Lower leg skin (tissue), 3 donors: ENCODE measurements at regions not wholly inside any gene's neighbourhood (a gene's known extent, or its start where the extent isn't known, plus 50 kb on each side); places are given as distances from the start of the nearest gene placed in this dataset.

Experiments
- CTCF ChIP-seq, 3 donors: fragments of 450-650 bp; IDR thresholded peaks; one replicate each; pipeline ENCODE4 v1.5.1; 2016; ENCODE audit warnings: antibody characterized with exemption in 3 of 3, mild to moderate bottlenecking in 3 of 3, moderate library complexity in 2 of 3
- POLR2A ChIP-seq, 2 donors: fragments of 450-650 bp; IDR thresholded peaks; one replicate each; pipeline ENCODE4 v1.6.1; 2016 to 2017; ENCODE audit warnings: antibody characterized with exemption in 2 of 2, mild to moderate bottlenecking in 1 of 2, moderate library complexity in 1 of 2

DNA sequence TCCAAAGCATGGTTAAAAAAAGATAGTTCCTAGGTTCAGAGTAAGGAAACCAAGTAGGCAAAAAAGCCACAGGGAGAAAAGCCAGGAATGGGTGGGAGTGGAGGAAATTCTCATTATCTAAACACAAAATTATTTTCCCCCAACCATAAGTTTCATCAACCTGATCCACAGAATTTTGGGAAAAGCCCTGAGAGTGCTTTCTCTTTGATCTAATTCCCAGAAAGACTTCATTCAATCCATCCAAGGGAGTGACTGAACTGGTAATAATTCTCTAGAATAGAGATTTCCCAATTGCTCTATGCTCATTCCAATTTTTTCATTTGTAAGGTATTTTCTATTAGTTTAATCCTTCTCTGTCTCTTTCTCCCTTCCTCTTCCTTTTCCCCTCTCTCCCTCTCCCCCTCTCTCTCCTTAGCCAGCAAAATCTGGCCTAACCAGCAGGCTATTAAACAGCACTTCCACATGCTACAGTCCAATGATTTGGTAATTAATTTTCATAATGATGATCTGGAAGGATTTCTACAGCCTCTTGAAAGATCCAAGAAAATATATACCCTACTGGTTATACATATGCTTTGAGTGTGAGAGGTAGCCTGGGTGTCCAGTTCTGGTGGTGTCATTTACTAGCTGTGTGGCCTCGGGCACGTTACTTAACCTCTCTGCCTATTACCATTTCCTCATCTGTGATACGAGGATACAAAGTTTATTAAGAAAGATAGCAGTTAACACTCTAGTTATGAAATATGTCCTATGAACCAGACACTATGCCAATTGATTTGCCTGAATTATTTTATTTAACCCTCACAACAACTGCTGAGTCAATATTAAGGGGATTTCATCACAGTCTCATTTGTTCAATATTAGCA lies 251.5 kb upstream of the RASGEF1B start:
- no peak for TF ChIP-seq CTCF (IDR thresholded peaks at IDR 0.05)
- TF ChIP-seq POLR2A (IDR thresholded peaks at IDR 0.05): no peak
